GM06990 (cell line): ENCODE measurements at regions not wholly inside any gene's neighbourhood (a gene's known extent, or its start where the extent isn't known, plus 50 kb on each side); places are given as distances from the start of the nearest gene placed in this dataset.

ENCODE experiments used
- DNase-seq: peaks from one replicate; pipeline ENCODE4 v3.0.0-alpha.2; 2011; ENCODE audit not compliant: insufficient read length; ENCODE audit errors: extremely low read depth
- H3K27me3 ChIP-seq: replicated peaks from 2 replicates; pipeline ENCODE4 v1.6.0; 2011; ENCODE audit warnings: low read length; ENCODE audit not compliant: control insufficient read depth, insufficient read depth
- H3K36me3 ChIP-seq: 2 replicates; pipeline ENCODE4 v1.5.1; 2011; ENCODE audit warnings: low read length; ENCODE audit not compliant: control insufficient read depth, insufficient read depth
- H3K4me3 ChIP-seq: replicated peaks from 2 replicates; pipeline ENCODE4 v1.5.1; 2011; ENCODE audit warnings: low read depth, mild to moderate bottlenecking, control low read depth, low read length
- CTCF ChIP-seq: IDR thresholded peaks from 2 replicates; pipeline ENCODE4 v1.5.1; 2011; ENCODE audit warnings: low read length, control low read depth, mild to moderate bottlenecking, inconsistent platforms; ENCODE audit not compliant: insufficient read depth, poor library complexity, severe bottlenecking

GRCh38 chr5:68562308-68562707 is 346.8 kb downstream of the PIK3R1 start:
- no peak for TF ChIP-seq CTCF
- H3K36me3 ChIP-seq, result no peaks in the 10 kb centered on the region
- H3K27me3 ChIP-seq, result no peaks in the 10 kb centered on the region
- DNase-seq, result no peak
- no peak overlapping the region for H3K4me3 ChIP-seq

- peak; percentile 49 for DNase-seq
- no peaks in the 10 kb centered on the region for H3K36me3 ChIP-seq
- H3K27me3 ChIP-seq, result no peaks in the 10 kb centered on the region
- no peak for TF ChIP-seq CTCF
- no peak overlapping the region for H3K4me3 ChIP-seq
Observed at GRCh38 chr5:68565427-68565826, 349.9 kb downstream of the PIK3R1 start.

GRCh38 chr5:68576805-68577204 is 361.2 kb downstream of the PIK3R1 start:
- no peaks in the 10 kb centered on the region for H3K27me3 ChIP-seq
- no peak for TF ChIP-seq CTCF
- no peak for DNase-seq
- H3K36me3 ChIP-seq, result no peaks in the 10 kb centered on the region
- no peak overlapping the region for H3K4me3 ChIP-seq

GRCh38 chr5:68582284-68582683 is 366.7 kb downstream of the PIK3R1 start:
- no peak for DNase-seq

GRCh38 chr5:68587171-68587570 is 371.6 kb downstream of the PIK3R1 start:
- Histone ChIP-seq H3K36me3 (no peaks in the 10 kb centered on the region), H3K27me3 (no peaks in the 10 kb centered on the region), H3K4me3 (no peak overlapping the region)
- no peak for DNase-seq
- no peak for TF ChIP-seq CTCF

More at GRCh38 chr5:68582284-68582683, 366.7 kb downstream of the PIK3R1 start:
- Histone ChIP-seq H3K27me3 (no peaks in the 10 kb centered on the region), H3K4me3 (no peak overlapping the region), H3K36me3 (no peaks in the 10 kb centered on the region)
- TF ChIP-seq CTCF, result no peak

- no peaks in the 10 kb centered on the region for H3K27me3 ChIP-seq
- DNase-seq, result no peak
- H3K4me3 ChIP-seq, result no peak overlapping the region
- H3K36me3 ChIP-seq, result no peaks in the 10 kb centered on the region
- no peak for TF ChIP-seq CTCF
Observed at GRCh38 chr5:68591850-68592249, 376.3 kb downstream of the PIK3R1 start.
